Gastroesophageal sphincter (tissue), 3 donors: ENCODE measurements at regions not wholly inside any gene's neighbourhood (a gene's known extent, or its start where the extent isn't known, plus 50 kb on each side); places are given as distances from the start of the nearest gene placed in this dataset.

Source experiments
- POLR2A ChIP-seq, 2 donors: fragments of 450-650 bp; IDR thresholded peaks; one replicate each; pipeline ENCODE4 v1.6.1; 2017; ENCODE audit warnings: antibody characterized with exemption in 2 of 2, mild to moderate bottlenecking in 2 of 2, moderate library complexity in 1 of 2
- TF ChIP-seq, protein P1 (sequence below), 4 experiments: fragments of 200-600 bp in 2 of 4; fragments of 450-650 bp in 2 of 4; sonication (generic) in 1 of 4; IDR thresholded peaks; one replicate each; pipeline ENCODE4 v1.5.1; 2017 to 2019; ENCODE audit warnings: antibody characterized with exemption in 4 of 4, mild to moderate bottlenecking in 2 of 4, moderate library complexity in 2 of 4

DNA sequence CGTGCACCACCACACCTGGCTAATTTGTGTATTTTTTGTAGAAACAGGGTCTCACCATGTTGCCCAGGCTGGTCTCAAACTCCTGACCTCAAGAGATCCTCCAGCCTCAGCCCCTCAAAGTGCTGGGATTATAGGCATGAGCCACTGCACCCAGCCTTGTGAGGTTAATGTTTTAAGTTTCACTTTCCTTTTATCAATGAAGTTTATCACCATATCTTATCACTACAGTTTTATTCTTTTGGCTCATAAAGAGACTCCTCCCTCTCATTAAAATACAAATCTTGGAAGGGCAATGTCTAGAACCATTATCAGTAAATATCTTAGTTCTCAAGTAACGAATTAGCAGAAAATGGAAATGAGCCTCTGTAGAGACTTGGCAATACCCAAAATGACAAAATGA is 173.8 kb downstream of the BCL11A start:
- TF ChIP-seq, protein P1, sequence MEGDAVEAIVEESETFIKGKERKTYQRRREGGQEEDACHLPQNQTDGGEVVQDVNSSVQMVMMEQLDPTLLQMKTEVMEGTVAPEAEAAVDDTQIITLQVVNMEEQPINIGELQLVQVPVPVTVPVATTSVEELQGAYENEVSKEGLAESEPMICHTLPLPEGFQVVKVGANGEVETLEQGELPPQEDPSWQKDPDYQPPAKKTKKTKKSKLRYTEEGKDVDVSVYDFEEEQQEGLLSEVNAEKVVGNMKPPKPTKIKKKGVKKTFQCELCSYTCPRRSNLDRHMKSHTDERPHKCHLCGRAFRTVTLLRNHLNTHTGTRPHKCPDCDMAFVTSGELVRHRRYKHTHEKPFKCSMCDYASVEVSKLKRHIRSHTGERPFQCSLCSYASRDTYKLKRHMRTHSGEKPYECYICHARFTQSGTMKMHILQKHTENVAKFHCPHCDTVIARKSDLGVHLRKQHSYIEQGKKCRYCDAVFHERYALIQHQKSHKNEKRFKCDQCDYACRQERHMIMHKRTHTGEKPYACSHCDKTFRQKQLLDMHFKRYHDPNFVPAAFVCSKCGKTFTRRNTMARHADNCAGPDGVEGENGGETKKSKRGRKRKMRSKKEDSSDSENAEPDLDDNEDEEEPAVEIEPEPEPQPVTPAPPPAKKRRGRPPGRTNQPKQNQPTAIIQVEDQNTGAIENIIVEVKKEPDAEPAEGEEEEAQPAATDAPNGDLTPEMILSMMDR (IDR thresholded peaks at IDR 0.05) = no peak
- no peak for TF ChIP-seq POLR2A (IDR thresholded peaks at IDR 0.05)
